Erythroblast (primary cell): ENCODE measurements at regions not wholly inside any gene's neighbourhood (a gene's known extent, or its start where the extent isn't known, plus 50 kb on each side); places are given as distances from the start of the nearest gene placed in this dataset.

Experiments used
- GATA1 ChIP-seq: IDR thresholded peaks from 2 replicates; pipeline ENCODE4 v1.6.1; 2011; ENCODE audit warnings: low read depth, mild to moderate bottlenecking, control low read depth, low read length, moderate library complexity
- POLR2A ChIP-seq: IDR thresholded peaks from 2 replicates; pipeline ENCODE4 v1.6.1; 2011; ENCODE audit warnings: mild to moderate bottlenecking, low read length

DNA sequence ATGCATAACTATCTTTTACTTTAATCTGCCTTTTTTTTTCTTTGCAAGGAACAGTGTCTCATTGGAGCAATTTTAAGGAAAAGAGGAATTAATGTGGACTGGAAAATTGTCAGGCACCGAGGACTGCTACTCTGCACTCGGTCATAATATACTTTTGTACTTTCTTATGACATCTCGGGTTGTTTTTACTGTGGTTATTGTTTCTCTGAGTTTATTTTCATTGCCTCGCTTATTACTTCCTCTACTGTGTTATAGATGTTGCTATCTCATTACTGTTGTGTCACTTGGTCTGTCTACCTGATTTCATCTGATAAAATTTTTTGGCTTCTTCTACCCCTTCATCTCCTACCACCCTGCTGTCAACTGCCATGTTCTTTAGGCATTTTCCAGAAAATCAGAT is 213.5 kb upstream of the POU1F1 start:
- TF ChIP-seq POLR2A (no peak), GATA1 (no peak)
